Stimulated activated CD8-positive, alpha-beta memory T cell treated with anti-CD3 and anti-CD28 coated beads, Interleukin-7, amount 100 ng/mL, for 48 hours (primary cell): ENCODE measurements at regions not wholly inside any gene's neighbourhood (a gene's known extent, or its start where the extent isn't known, plus 50 kb on each side); places are given as distances from the start of the nearest gene placed in this dataset.
"Not testable (repeated sequence)": the region's sequence is repeated elsewhere in the genome, so short reads cannot be mapped to it uniquely, and the experiment has no call there.

Experiments used
- DNase-seq, 2 donors: peaks; one replicate each; pipeline ENCODE4 v3.0.0-alpha.2; 2020; ENCODE audit warnings: low read depth in 1 of 2; ENCODE audit errors: extremely low read depth in 1 of 2

DNA sequence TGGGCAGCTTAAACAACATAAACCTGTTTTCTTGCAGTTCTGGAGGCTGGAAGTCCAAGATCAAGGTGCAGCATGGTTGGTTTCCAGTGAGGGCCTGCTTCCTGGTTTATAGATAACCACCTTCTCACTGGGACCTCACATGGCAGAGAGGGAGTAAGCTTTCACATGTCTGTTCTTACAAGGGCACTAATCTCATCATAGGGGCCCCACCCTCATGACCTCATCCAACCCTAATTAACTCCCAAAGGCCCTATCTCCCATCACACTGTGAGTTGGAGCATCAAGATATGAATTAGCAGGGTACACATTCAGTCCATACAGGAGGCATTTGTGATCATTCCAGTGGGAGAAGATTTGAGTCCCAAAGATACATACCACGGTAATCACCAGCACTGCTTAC lies 50.5 kb upstream of the GRIN2A start:
- no peak for DNase-seq

DNA sequence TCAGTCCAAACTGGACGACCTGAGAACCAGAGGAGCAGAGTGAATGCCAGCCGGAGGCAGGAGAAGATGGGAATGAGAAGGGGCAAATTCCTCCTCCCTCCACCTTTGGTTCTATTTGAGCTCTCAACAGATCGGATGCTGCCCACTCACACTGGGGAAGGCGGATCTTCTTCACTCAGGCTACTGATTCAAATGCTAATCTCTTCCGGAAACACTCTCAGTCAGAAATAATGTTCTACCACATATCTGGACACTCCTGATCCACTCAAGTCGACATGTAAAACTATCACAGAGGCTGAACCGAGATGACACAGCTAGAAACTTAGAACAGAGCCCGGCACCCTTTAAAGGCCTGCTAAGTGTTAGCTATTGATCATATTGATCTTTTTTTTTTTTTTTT lies 57.4 kb upstream of the GRIN2A start:
- no peak for DNase-seq

DNA sequence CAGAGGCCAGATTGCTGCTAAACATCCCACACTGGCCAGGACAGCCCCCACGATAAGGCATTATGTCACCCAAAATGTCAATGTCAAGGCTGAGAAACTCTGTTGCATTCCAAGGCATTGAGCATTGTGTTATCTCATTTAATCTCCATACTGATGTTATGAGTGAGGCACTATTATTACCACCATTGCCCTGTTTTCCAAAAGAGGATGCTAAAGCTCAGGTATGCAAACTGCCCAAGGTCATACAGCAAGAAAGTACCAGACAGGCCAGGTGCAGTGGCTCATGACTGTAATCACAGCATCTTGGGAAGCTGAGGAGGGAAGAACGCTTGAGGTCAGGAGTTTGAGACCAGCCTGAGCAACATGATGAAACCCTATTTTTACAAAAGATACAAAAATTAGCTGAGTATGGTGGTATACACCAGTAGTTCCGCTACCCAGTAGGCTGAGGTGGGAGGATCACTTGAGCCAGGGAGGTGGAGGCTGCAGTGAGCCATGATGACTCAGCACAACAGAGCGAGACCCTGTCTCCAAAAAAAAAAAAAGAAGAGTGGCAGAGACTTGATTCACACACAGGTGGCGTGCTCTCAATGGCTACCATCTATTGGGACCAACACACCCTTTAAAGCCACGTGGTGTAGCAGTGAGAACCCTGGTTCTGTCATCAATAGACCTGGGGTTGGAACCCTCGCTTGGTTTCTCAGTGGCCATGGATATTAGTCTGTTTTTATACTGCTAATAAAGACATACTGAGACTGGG lies 58.8 kb upstream of the GRIN2A start:
- DNase-seq = no peak

DNA sequence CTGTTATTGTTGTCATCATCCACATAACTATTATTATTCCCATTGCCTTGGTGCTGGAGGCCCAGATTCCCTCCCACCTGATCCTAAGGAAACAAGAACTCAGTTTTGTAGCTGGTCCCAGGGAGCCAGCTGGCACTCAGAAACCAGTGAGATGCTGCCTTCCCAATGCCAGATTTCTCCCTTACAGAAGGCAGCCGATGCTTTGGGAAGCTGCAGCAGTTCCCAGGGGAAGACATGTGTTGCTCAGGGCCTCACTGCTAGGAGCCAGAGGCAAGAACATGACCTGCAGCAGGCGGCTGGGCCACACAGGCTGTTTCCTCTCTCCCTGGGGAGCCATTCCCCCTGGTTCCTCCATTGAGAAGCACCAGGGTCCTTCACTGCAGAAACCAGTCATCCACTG lies 59.9 kb upstream of the GRIN2A start:
- DNase-seq = no peak

DNA sequence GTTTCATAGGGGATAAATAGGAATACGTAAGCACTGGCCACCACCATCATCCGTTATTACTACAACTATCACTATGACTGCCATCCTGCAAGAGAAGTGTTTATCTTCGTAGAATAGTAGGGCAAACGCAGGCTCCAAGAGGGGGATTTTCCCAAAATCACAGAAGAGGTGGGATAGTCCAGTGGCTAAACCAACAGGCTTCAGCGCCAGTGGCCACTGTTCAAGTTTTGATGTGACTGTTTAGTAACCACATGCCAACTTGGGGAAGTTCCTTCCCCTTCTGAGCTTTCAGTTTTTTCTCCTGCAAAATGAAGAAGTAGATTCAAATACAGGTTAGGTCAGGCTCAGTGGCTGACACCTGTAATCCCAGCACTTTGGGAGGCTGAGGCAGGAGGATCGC lies 60.7 kb upstream of the GRIN2A start:
- no peak for DNase-seq

DNA sequence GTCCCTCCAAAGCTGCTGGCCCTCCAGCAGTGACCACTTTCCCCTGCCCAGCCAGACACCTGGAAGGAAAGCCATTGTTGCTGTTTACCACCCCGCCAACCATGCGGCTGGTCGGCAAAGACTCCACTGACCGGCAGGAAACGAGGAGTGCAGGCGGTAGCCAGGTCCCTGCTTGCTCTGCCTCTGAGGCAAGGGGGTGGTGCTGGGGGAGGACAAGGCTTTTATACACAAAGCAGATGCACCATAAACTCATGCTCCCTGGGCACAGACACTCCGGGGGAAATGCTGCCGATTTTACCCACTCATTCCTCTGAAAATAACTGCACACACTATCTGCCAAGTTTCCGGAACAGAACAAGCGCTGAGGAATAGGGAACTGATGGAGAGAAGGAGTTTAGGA lies 62.8 kb upstream of the GRIN2A start:
- no peak for DNase-seq

DNA sequence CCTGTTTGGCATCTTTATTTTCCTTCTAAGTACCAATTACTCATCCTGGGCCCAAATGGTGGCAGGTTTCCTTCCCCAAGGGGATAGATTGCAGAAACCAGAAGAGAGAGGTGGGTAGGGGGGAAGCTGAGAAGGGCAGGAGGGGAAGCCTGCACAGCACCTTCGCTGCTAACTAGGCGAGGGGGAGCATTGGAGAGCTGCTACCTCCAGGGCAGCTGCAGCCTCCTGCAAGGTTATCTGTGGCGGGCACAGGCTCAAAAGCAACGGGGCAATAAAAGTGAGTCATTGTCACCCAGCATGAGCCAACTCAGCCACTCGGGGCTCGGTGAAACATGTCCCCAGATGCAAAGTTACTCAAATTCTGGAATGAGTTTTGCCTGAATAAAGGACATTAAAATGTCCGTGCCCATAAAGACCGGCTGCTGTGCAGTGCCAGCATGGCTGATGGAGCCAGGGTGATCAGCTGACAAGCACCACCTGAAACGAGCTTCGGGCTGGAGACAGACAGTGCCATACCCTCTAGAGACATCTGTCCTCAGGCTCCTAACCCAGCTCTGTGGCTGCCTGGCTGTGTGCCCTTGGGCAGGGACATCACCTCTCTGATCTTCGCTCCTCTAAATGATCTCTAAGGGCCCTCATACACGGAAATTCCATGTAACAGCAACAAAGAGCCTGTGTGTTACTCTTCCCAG lies 68.1 kb upstream of the GRIN2A start:
- no peak for DNase-seq

DNA sequence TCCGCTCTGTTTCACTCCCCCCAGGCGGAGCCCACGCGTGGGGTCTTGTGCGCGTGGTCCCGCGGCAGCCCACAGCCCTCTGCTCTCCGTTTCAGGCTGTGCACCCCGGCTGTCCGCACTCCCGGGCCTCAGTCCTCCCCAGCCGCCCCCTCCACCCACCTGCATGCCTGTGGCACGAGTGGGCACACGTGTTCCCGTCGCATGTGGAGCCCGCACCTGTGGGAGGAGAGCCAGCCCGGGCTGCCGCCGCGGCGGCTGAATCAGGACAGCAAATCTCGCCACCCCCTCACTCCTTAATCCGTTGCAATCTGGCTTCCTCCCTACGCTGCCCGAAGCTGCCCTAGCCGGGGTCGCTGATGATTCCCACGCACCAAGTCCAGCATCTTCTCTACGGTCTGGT lies 69.9 kb upstream of the GRIN2A start:
- no peak for DNase-seq

DNA sequence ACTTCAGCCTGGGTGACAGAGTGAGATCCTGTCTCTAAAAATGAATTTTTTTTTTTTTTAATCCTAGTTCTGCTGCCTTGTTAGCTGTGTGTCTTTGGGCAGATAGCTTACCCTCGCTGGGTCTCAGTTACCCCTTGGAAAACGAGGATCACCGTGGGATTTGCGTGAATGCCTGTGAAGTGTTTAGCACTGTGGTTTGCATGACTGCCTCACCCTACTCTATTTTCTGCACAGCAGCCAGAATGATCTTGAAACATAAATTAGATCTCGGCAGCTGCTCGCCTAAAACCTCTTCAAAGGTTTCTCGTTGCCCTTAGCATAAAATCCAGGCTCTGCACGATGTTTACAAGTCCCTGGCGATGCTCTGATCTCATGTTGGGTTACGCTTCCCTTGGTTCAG lies 71.2 kb upstream of the GRIN2A start:
- DNase-seq = no peak

DNA sequence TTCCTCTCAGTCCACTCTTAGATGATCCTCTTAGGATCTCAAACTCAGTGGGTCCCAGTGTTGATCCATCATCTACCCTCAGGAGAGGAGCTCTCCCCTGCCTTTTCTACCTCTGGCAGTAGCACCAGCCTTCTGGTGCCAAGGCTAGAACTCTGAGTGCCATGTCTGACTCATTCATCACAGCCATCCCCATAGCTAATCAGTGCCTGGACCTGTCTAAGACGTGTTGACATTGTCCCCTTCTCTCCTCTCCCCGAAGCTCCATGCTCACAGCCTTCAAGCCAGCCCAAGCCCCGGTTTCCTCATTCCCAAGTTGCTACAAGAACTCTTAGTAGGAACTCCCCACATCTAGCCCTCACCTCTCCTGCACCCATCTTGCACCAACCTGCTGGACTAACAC lies 73.5 kb upstream of the GRIN2A start:
- no peak for DNase-seq

DNA sequence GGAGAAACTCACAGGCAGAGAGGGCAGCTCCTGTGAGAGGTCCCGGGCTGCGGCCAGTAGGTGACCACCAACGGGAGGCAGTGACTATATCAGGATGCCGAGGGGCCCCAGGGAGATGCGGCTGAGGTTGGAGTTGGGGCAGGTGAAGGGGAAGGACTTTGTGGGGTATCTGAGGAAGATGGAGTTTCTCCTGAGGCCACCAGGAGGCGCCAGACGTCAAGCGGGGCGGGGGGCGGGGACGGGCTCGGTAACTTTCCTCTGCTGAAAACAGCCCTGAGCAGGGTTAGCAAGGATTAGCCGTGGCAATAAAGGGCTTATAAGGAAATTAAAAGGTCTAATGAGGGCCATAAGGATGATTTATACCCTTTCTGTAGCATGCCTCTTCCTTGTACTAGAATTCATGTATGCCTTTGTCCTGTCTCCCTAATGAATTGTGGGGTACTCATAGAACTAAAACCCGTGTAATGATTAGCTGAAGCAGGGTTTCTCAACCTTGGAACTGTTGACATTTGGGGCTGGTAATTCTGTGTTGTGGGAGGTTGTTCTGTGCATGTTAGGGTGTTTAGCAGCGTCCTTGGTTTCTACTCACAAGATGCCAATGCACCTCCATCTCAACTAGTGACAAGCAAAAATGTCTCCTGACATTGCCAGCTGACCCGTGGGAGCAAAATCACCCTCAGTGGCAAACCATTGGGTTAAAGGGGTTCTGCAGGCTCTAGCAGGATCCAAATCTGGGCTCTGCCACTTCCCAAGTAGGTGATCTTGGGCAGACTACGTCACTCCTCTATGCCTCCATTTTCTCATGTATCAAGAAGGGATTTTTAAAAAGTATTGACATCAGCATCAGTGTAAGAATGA lies 74.8 kb upstream of the GRIN2A start:
- peak in 1 of 2 donors; percentile 5 for DNase-seq

DNA sequence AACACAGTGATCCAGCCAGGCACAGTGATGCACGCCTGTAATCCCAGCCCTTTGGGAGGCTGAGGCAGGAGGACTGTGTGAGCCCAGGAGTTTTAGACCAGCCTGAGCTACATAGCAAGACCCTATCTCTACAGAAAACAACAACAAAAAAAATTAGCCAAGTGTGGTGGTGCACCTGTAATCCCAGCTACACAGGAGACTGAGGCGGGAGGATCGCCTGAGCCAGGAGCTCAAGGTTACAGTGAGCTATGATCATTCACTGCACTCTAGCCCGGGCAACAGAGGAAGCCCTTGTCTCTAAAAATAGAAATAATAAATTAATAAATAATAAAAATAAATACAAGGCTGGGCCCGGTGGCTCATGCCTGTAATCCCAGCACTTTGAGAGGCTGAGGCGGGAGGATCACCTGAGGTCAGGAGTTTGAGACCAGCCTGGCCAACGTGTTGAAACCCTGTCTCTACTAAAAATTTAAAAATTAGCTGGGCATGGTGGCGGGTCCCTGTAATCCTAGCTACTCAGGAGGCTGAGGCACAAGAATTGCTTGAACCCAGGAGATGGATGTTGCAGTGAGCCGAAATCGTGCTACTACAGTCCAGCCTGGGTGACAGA lies 75.5 kb upstream of the GRIN2A start:
- DNase-seq = not testable (repeated sequence)

DNA sequence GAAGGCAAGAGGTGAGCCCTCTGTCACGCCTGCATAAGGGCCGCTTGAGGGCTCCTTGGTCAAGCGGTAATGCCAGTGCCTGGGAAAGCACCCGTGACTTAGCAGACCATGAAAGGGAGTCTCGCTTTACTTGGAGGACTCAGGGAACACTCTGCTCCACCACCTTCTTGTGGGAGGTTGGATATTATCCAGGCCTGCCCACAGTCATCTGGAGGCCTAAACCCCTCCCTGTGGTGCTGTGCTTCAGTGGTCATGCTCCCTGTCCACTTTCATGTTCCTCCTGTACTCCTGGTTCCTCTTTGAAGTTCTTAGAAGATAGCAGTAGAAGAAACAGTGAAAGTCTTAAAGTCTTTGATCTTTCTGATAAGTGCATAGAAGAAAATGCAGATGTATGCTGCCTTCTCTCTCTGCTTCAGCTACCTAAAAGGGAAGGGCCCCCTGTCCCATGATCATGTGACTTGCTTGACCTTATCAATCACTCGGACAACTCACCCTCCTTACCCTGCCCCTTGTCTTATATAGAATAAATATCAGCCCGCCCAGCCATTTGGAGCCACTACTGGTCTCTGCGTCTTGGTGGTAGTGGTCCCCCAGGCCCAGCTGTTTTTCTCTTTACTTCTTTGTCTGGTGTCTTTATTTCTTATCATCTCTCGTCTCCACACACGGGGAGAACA lies 76.8 kb upstream of the GRIN2A start:
- not testable (repeated sequence) for DNase-seq

DNA sequence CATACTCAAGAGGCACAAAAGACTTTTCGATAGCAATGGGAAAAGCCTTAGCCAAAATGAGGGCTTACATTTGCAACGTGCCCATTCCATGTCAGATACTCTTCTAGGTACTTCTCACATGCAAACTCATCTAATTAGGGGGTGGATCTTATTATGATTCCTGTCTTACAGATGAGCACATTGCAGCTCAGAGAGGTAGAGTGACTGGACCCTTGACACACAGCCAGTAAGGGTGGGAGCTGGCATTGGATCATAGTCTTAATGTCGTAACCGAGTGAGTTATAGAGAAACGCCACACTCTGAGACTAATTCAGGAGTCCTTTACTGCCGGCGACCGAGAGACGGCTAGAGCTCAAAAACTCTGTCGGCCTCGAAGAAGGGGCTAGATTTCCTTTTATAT lies 78.8 kb upstream of the GRIN2A start:
- DNase-seq = no peak

DNA sequence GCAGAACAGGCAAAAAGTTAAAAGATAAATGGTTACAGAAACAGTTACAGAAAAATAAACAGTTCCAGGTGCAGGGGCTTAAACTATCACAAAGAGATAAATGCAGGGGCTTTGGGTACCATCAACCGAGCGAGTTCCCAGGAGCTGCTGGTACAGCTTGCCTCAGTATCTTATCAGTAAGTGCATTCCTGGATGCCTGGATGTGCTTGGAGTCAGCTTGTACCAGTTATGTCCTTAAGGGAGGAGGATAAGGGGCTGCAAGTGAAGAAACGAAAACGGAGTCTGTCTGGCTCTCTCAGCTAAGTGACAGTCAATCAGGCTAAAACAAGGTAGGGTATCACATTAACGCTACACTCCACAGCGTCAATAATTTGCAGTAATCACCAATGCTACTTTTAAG lies 79.3 kb upstream of the GRIN2A start:
- not testable (repeated sequence) for DNase-seq

DNA sequence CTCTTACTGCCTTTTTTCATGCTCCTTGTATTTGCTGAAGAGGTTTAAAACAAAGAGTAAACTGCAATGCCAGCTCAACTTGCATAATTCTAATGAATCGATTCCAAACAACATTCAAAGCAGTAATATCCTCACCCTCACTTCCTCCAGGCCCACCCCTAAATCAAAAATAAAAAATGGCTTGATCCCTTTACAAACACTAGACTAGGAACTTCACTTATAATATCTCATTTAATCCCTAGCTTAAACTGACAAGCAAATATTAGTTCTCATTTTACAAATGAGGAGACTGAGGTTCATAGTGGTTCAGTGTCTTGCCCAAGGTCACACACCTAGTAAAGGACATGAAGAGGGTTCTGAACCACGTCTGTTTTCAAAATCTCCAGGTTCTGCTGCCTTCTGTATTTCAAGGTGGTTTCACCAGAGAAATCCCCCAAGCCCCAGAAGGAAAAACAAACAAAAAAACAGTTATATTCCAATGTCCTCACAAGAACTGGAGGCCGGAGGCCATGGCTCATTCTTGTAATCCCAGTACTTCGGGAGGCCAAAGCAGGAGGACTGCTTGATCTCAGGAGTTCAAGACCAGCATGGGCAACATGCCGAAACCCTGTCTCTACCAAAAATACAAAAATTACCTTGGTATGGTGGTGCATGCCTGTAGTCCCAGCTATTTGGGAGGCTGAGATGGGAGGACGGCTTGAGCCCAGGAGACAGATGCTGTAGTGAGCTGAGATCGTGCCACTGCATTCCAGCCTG lies 80.3 kb upstream of the GRIN2A start:
- no peak for DNase-seq

DNA sequence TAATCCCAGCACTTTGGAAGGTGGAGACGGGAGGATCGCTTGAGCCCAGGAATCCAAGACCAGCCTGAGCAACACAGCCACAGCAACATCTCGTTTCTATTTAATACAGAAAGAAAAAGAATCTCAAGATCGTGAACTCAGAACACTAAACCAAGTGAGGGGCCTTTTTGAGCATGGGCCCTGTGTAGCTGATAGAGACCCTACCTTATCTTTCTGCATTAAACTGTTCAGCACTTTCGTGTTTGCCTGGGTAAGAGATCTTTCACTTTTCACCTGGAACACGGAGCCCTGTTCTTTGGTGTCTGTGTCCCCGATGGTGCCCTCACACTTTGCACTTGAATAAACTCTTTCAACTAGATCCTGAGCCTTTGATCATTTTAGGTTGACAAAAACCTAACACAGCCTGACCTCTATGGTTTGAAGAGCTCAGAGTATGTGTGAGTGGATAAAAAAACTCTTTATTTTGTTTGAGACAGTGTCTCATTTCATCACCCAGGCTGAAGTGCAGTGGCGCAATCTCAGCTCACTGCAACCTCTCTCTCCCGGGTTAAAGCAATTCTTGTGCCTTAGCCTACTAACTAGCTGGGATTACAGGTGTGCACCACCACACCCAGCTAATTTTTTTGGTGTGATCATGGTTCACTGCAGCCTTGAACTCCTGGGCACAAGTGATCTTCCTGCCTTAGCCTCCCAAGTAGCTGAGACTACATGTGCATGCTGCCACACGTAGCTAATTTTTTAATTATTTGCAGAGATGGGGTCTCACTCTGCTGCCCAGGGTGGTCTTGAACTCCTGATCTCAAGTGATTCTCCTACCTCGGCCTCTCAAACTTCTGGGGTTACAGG lies 83.8 kb upstream of the GRIN2A start:
- no peak for DNase-seq

DNA sequence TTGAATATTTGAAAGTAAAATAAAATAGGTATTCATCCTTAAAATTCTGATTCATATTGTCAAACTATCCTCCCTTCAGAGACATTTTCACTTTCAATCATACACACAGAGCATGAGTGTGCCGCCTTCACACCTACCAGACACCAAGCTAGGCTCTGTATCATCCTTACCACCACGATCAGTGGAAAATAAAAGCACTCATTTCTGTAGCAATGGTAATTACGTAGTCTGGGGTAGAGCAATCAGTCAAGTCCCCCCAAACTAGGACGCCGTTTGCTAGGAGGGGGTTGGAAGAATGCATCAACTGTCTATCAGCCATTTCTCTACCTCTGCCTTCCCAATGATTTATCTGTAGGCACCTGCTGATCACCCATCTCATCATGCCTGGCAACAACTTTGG lies 84.6 kb upstream of the GRIN2A start:
- DNase-seq = peak in 1 of 2 donors; percentile 34

DNA sequence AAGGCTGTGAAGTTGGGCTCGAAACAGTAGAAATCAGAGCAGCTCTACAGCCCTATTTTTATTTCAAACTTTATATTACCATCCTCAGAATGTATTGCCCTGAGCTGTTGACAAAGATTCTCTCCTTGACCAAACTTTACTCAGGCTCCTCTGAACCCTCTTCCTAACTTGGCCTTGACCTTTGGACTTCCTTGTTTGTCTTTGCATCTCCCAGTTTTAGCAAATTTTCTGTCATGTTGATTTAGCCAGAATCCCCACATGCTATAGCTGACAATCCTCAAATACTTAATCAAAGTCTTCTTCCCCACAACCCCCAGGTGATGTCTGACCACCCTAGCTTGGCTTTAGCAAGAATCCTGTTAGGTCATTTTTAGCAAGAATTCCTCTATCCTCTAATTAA lies 87.4 kb upstream of the GRIN2A start:
- no peak for DNase-seq
